ENCODE measurements at regions not wholly inside any gene's neighbourhood (a gene's known extent, or its start where the extent isn't known, plus 50 kb on each side); places are given as distances from the start of the nearest gene placed in this dataset.

DNA sequence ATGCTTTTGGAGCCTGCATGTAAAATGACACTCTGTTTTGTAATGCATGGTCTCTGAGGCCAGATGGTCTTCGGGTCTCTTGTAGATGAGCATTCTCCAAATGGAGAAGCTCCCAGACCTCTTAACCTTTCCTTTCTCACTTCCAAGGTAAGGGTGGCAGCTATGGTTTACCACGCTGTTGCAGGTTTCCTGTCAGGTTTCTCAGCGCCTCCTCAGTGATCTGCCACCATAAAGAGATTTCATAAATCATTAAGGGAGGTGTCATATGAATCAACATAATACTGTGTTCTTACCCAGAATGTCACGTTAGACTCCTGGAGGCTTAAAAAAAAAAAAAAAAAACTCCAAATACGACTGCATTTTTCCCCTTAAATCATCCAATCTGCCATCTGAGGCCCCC, 787.4 kb upstream of the EEF2KMT start:
- no peak for DNase-seq (ENCODE audit: low spot score)
- in situ Hi-C loops (cut with MboI; ENCODE audit: low sequenced_read_pairs, unreplicated experiment) = no loop called here
- TF ChIP-seq, protein P1, sequence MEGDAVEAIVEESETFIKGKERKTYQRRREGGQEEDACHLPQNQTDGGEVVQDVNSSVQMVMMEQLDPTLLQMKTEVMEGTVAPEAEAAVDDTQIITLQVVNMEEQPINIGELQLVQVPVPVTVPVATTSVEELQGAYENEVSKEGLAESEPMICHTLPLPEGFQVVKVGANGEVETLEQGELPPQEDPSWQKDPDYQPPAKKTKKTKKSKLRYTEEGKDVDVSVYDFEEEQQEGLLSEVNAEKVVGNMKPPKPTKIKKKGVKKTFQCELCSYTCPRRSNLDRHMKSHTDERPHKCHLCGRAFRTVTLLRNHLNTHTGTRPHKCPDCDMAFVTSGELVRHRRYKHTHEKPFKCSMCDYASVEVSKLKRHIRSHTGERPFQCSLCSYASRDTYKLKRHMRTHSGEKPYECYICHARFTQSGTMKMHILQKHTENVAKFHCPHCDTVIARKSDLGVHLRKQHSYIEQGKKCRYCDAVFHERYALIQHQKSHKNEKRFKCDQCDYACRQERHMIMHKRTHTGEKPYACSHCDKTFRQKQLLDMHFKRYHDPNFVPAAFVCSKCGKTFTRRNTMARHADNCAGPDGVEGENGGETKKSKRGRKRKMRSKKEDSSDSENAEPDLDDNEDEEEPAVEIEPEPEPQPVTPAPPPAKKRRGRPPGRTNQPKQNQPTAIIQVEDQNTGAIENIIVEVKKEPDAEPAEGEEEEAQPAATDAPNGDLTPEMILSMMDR (IDR thresholded peaks at IDR 0.05; ENCODE audit: borderline replicate concordance, control extremely low read depth, extremely low read depth, insufficient read depth, missing control alignments) = no peak

DNA sequence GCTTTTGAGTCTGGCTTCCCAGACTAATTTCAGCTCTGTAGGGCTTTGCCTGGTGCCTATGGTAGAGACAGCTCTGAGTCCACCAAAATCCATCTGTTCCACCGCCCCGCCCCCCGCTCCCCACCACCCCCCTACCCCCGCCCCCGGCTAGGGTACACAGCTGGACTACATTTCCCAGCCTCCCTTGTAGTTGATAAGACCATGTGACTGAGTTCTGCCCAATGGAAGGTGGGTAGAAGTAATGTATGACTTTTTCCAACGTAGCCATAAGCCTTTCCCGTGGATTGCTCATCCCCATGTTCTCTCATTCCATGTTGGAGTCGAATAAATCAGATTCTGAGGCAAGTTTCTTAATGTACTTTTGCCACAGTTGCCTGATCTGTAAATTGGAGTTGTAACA, 786.7 kb upstream of the EEF2KMT start:
- TF ChIP-seq, protein P1 (IDR thresholded peaks at IDR 0.05; ENCODE audit: borderline replicate concordance, control extremely low read depth, extremely low read depth, insufficient read depth, missing control alignments) = no peak
- no peak for DNase-seq (ENCODE audit: low spot score)
- in situ Hi-C loops (cut with MboI; ENCODE audit: low sequenced_read_pairs, unreplicated experiment) = no loop called here

DNA sequence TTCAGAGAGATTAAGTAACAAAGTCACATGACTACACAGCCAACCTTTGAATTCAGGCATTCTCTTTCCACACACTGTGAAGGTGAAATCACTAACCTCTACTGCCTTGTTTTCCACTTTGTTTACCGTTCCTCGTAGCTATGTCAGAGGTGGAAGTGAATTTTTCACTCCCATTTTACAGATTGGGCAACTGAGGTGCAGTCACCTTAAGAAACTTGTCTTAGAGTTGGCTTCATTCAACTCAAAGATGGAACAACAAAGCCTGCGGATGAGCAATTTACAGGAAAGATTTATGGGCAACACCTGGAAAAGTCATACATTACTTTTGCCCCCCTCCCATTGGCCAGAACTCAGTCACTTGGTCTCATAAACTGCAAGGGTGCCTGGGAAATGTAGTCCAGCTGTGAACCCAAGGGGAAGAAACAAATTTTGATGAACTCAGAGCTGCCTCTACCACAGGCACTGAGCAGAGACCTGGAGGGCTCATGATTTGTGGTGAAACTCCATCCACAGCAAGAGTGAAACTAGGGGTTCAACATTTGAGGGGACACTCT, 784.6 kb upstream of the EEF2KMT start:
- TF ChIP-seq, protein P1 (IDR thresholded peaks at IDR 0.05; ENCODE audit: borderline replicate concordance, control extremely low read depth, extremely low read depth, insufficient read depth, missing control alignments) = no peak
- no peak for DNase-seq (ENCODE audit: low spot score)
- in situ Hi-C loops (cut with MboI; ENCODE audit: low sequenced_read_pairs, unreplicated experiment) = no loop called here

DNA sequence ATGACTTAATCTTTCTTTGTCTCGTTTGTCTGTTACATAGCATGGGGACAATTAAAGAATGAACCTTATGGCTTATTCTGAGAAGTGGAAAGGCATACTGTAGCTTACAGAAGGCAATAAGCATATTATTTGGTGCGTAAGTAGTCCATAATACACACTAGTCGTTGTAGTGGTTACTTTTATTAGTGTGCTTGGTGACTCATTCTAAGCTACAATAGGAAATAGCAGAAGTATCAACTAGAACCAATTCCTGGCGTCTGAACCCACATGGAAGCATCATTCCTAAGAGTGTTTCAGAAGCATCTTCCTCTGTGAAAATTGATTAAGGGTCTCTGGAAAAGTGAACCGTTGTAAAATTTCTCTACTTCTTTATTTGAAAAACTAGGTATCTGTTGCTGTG, 777.8 kb upstream of the EEF2KMT start:
- in situ Hi-C loops (cut with MboI; ENCODE audit: low sequenced_read_pairs, unreplicated experiment) = no loop called here
- TF ChIP-seq, protein P1 (IDR thresholded peaks at IDR 0.05; ENCODE audit: borderline replicate concordance, control extremely low read depth, extremely low read depth, insufficient read depth, missing control alignments) = no peak
- no peak for DNase-seq (ENCODE audit: low spot score)

DNA sequence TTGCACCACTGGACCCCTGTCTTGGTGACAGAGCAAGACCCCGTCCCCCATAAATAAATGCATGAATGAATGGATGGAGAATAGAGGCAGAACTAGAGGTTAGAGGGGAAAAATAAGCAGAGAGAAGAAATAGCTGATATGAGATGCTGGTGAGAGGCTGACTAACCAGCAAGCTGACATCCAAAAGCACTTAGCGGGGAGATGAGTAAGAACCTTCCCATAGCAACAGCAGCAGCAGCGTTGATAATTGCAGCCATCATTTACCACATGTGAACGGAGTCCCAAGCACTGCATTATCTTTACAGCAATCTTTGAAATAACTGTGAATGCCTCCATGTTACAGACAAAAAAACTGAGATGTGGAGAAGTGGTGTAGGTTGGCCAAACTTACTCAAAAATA, 777.3 kb upstream of the EEF2KMT start:
- TF ChIP-seq, protein P1 (IDR thresholded peaks at IDR 0.05; ENCODE audit: borderline replicate concordance, control extremely low read depth, extremely low read depth, insufficient read depth, missing control alignments) = no peak
- in situ Hi-C loops (cut with MboI; ENCODE audit: low sequenced_read_pairs, unreplicated experiment) = no loop called here

DNA sequence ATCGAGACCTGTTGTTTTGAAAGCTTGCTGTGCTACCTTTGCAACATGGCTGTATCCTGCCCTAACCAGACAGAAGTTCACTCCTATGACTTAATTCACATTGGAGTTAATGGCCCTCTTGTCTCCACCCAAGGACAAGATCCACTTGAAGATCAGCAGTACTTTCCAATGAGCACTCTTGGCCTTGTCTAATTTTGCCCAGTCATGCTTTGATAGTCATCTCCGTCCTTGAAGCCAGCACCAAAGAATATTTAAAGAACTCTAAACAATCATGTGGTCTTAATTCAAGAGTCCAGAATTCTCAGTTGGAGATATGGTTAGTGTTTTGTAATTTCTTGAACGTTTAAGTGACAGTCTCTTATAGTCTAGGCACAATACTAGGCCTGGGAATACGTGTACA, 775.6 kb upstream of the EEF2KMT start:
- TF ChIP-seq, protein P1 (IDR thresholded peaks at IDR 0.05; ENCODE audit: borderline replicate concordance, control extremely low read depth, extremely low read depth, insufficient read depth, missing control alignments) = no peak
- in situ Hi-C loops (cut with MboI; ENCODE audit: low sequenced_read_pairs, unreplicated experiment) = no loop called here
- no peak for DNase-seq (ENCODE audit: low spot score)

More for the DNA sequence above, 777.3 kb upstream of the EEF2KMT start:
- DNase-seq (ENCODE audit: low spot score) = no peak

Data from GM13976 (cell line).